CD4-positive, alpha-beta T cell (primary cell): ENCODE measurements at regions not wholly inside any gene's neighbourhood (a gene's known extent, or its start where the extent isn't known, plus 50 kb on each side); places are given as distances from the start of the nearest gene placed in this dataset.

Experiments used
- ATAC-seq: fragments of 200-7000 bp; cut with Tn5 transposase; one replicate; pipeline ENCODE4 v1.10.0; 2022; ENCODE audit warnings: mild to moderate bottlenecking; ENCODE audit not compliant: poor library complexity
- CTCF ChIA-PET: fragments of 350-600 bp; sonication (Branson Sonifier 250); formaldehyde crosslinking; loops from one replicate; lab custom pipeline; 2021; ENCODE audit warnings: antibody characterized with exemption, inconsistent platforms; lab: Charles Lee
- POLR2A ChIA-PET: fragments of 350-600 bp; sonication (Branson Sonifier 250); formaldehyde crosslinking; loops from one replicate; lab custom pipeline; 2021; ENCODE audit warnings: antibody characterized with exemption, inconsistent platforms; lab: Charles Lee
- DNase-seq, 14 experiments: peaks; one replicate each; pipeline ENCODE4 v3.0.0-alpha.2; 2013 to 2020; ENCODE audit warnings: mixed read lengths in 2 of 14
- H3K27ac ChIP-seq, 2 donors: one replicate each; pipeline versions ENCODE4 v1.5.1 to v1.7.0; 2013; ENCODE audit warnings: low read length in 2 of 2, low read depth in 1 of 2, mild to moderate bottlenecking in 1 of 2
- H3K27me3 ChIP-seq, 2 experiments: 1 replicate in 1 of 2; 2 replicates in 1 of 2; pipeline versions ENCODE4 v1.6.1 to v1.7.0; 2013; ENCODE audit warnings: low read length in 2 of 2, control low read depth in 1 of 2, mild to moderate bottlenecking in 1 of 2, moderate library complexity in 1 of 2; ENCODE audit not compliant: insufficient read depth in 2 of 2, control insufficient read depth in 1 of 2
- H3K36me3 ChIP-seq: one replicate; pipeline ENCODE4 v1.6.1; 2013; ENCODE audit warnings: low read length, control low read depth; ENCODE audit not compliant: insufficient read depth
- H3K4me1 ChIP-seq: one replicate; pipeline ENCODE4 v1.6.1; 2013; ENCODE audit warnings: low read length, control low read depth; ENCODE audit not compliant: insufficient read depth
- H3K4me3 ChIP-seq: one replicate; pipeline ENCODE4 v1.5.1; 2013; ENCODE audit warnings: mild to moderate bottlenecking, low read length, moderate library complexity
- H3K9me3 ChIP-seq, 2 experiments: 1 replicate in 1 of 2; 2 replicates in 1 of 2; pipeline versions ENCODE4 v1.6.1 to v1.7.0; 2013; ENCODE audit warnings: low read length in 2 of 2, mild to moderate bottlenecking in 2 of 2, control low read depth in 1 of 2, moderate library complexity in 1 of 2; ENCODE audit not compliant: control insufficient read depth in 1 of 2, insufficient read depth in 1 of 2
- H3K27ac Mint-ChIP-seq: one replicate; pipeline ENCODE4 v1.8.0; 2020; ENCODE audit warnings: mixed read lengths
- H3K27me3 Mint-ChIP-seq: one replicate; pipeline ENCODE4 v1.8.0; 2021; ENCODE audit warnings: mixed read lengths
- H3K36me3 Mint-ChIP-seq: one replicate; pipeline ENCODE4 v1.8.0; 2021; ENCODE audit warnings: low read depth, mixed read lengths
- H3K4me1 Mint-ChIP-seq: one replicate; pipeline ENCODE4 v1.8.0; 2021; ENCODE audit warnings: low read depth, mixed read lengths
- H3K4me3 Mint-ChIP-seq: one replicate; pipeline ENCODE4 v1.8.0; 2020; ENCODE audit warnings: mild to moderate bottlenecking, mixed read lengths
- H3K9me3 Mint-ChIP-seq: one replicate; pipeline ENCODE4 v1.8.0; 2020; ENCODE audit warnings: mixed read lengths
- CTCF ChIP-seq: fragments of 200-600 bp; IDR thresholded peaks from one replicate; pipeline ENCODE4 v1.8.0; 2022; ENCODE audit warnings: antibody characterized with exemption, mild to moderate bottlenecking
- intact Hi-C, 2 experiments: fragments of 100-400 bp; cut with DNase I in 1 of 2; cut with micrococcal nuclease in 1 of 2; formaldehyde crosslinking; loops; one replicate each; pipeline versions ENCODE4 v1.15.1 to v1.9.0; 2023 to 2025; cut with DNase I, micrococcal nuclease

- Mint-ChIP-seq H3K27ac (no peak overlapping the region), H3K27me3 (no peaks in the 10 kb centered on the region), H3K9me3 (peaks cover 16% of the 10 kb centered on the region), H3K36me3 (no peaks in the 10 kb centered on the region), H3K4me1 (no peaks in the 10 kb centered on the region), H3K4me3 (no peak overlapping the region)
- ATAC-seq, result no peak
- Histone ChIP-seq H3K27ac (no peak overlapping the region), H3K36me3 (no peaks in the 10 kb centered on the region), H3K4me1 (no peaks in the 10 kb centered on the region), H3K4me3 (no peak overlapping the region), H3K27me3 (no peaks in the 10 kb centered on the region), H3K9me3 (peaks cover 0 to 4% of the 10 kb centered on the region in 2 experiments)
- DNase-seq, result no peak
- TF ChIP-seq CTCF, result no peak
- ChIA-PET POLR2A (no interaction called here), CTCF (no interaction called here)
- intact Hi-C loops, result no loop called here
Observed at GRCh38 chr17:71063559-71063958, 894.2 kb downstream of the KCNJ2 start.

GRCh38 chr17:71067669-71068407, 898.5 kb downstream of the KCNJ2 start:
- Mint-ChIP-seq H3K9me3 (peaks cover 6% of the 10 kb centered on the region), H3K4me3 (no peak overlapping the region), H3K27me3 (no peaks in the 10 kb centered on the region), H3K36me3 (no peaks in the 10 kb centered on the region), H3K4me1 (no peaks in the 10 kb centered on the region), H3K27ac (no peak overlapping the region)
- CTCF ChIA-PET, result no interaction called here
- TF ChIP-seq CTCF, result no peak
- H3K9me3 ChIP-seq, result peaks cover 0 to 4% of the 10 kb centered on the region in 2 experiments
- DNase-seq (no peak), ATAC-seq (no peak)
- H3K4me1 ChIP-seq, result no peaks in the 10 kb centered on the region
- H3K27me3 ChIP-seq, result no peaks in the 10 kb centered on the region
- no peak overlapping the region for H3K4me3 ChIP-seq
- no peaks in the 10 kb centered on the region for H3K36me3 ChIP-seq
- no peak overlapping the region for H3K27ac ChIP-seq
- intact Hi-C loops, result no loop called here
- POLR2A ChIA-PET, result no interaction called here

- TF ChIP-seq CTCF, result no peak
- no peak for DNase-seq
- POLR2A ChIA-PET, result no interaction called here
- Histone ChIP-seq H3K9me3 (peaks cover 0 to 4% of the 10 kb centered on the region in 2 experiments), H3K27ac (no peak overlapping the region), H3K36me3 (no peaks in the 10 kb centered on the region), H3K4me1 (no peaks in the 10 kb centered on the region), H3K27me3 (no peaks in the 10 kb centered on the region), H3K4me3 (no peak overlapping the region)
- CTCF ChIA-PET, result no interaction called here
- no peaks in the 10 kb centered on the region for H3K4me1 Mint-ChIP-seq
- H3K27ac Mint-ChIP-seq, result no peak overlapping the region
- ATAC-seq, result no peak
- no peak overlapping the region for H3K4me3 Mint-ChIP-seq
- no peaks in the 10 kb centered on the region for H3K36me3 Mint-ChIP-seq
- H3K27me3 Mint-ChIP-seq, result no peaks in the 10 kb centered on the region
- peaks cover 6% of the 10 kb centered on the region for H3K9me3 Mint-ChIP-seq
- intact Hi-C loops, result no loop called here
Observed at GRCh38 chr17:71068408-71068750, 899.0 kb downstream of the KCNJ2 start.
